Kidney tubule cell (primary cell): ENCODE measurements at regions not wholly inside any gene's neighbourhood (a gene's known extent, or its start where the extent isn't known, plus 50 kb on each side); places are given as distances from the start of the nearest gene placed in this dataset.

Experiments used
- DNase-seq: peaks from one replicate; pipeline ENCODE4 v3.0.0-alpha.2; 2018; ENCODE audit warnings: low spot score

- no peak for DNase-seq
Observed at GRCh38 chr7:3195160-3195559, 105.9 kb upstream of the SDK1 start.

- peak; percentile 53 for DNase-seq
Observed at GRCh38 chr7:3196629-3197400, 104.2 kb upstream of the SDK1 start.

GRCh38 chr7:3197567-3198213 lies 103.4 kb upstream of the SDK1 start:
- peak; percentile 78 for DNase-seq

GRCh38 chr7:3198316-3198715 lies 102.7 kb upstream of the SDK1 start:
- DNase-seq: no peak

- peak; percentile 70 for DNase-seq
Observed at GRCh38 chr7:3200504-3200903, 100.5 kb upstream of the SDK1 start.

- DNase-seq: peak; percentile 60
Observed at GRCh38 chr7:3201306-3201705, 99.7 kb upstream of the SDK1 start.

- no peak for DNase-seq
Observed at GRCh38 chr7:3201937-3202710, 98.9 kb upstream of the SDK1 start.

- DNase-seq: no peak
Observed at GRCh38 chr7:3204526-3204925, 96.5 kb upstream of the SDK1 start.

GRCh38 chr7:3206101-3206500 lies 95.0 kb upstream of the SDK1 start:
- DNase-seq: no peak

GRCh38 chr7:3206771-3207191 lies 94.3 kb upstream of the SDK1 start:
- no peak for DNase-seq

GRCh38 chr7:3207387-3207902 lies 93.6 kb upstream of the SDK1 start:
- DNase-seq: no peak

GRCh38 chr7:3210531-3210930 lies 90.5 kb upstream of the SDK1 start:
- DNase-seq: no peak

- DNase-seq: no peak
Observed at GRCh38 chr7:3214090-3214413, 87.0 kb upstream of the SDK1 start.

- no peak for DNase-seq
Observed at GRCh38 chr7:3215624-3216585, 85.1 kb upstream of the SDK1 start.

- DNase-seq: peak; percentile 43
Observed at GRCh38 chr7:3217166-3217565, 83.9 kb upstream of the SDK1 start.

- DNase-seq: no peak
Observed at GRCh38 chr7:3218411-3219225, 82.4 kb upstream of the SDK1 start.

GRCh38 chr7:3229904-3230470 lies 71.1 kb upstream of the SDK1 start:
- DNase-seq: no peak

- no peak for DNase-seq
Observed at GRCh38 chr7:3230908-3231307, 70.1 kb upstream of the SDK1 start.

GRCh38 chr7:3232228-3232627 lies 68.8 kb upstream of the SDK1 start:
- DNase-seq: no peak

GRCh38 chr7:3233301-3233700 lies 67.8 kb upstream of the SDK1 start:
- no peak for DNase-seq
